ENCODE measurements at regions not wholly inside any gene's neighbourhood (a gene's known extent, or its start where the extent isn't known, plus 50 kb on each side); places are given as distances from the start of the nearest gene placed in this dataset.

- Histone ChIP-seq H3K27me3 (no peaks in the 10 kb centered on the region), H3K27ac (no peak overlapping the region), H3K9me3 (no peaks in the 10 kb centered on the region), H3K4me3 (no peak overlapping the region), H3K4me1 (no peaks in the 10 kb centered on the region), H3K36me3 (no peaks in the 10 kb centered on the region)
- intact Hi-C loops (cut with DNase I; ENCODE audit: low total_unique reads): no loop called here
- in situ Hi-C loops (cut with MboI; ENCODE audit: low sequenced_read_pairs in 4 of 4): no loop called here
- no peak for TF ChIP-seq CTCF (IDR thresholded peaks at IDR 0.05 in 4 of 5, conservative IDR thresholded peaks at IDR 0.05 in 1 of 5)
- no peak for TF ChIP-seq POLR2A (IDR thresholded peaks at IDR 0.05)
- ATAC-seq (no peak), DNase-seq (no peak)
Measured at GRCh38 chr4:114156371-114156770, 176.9 kb upstream of the ARSJ start.

- ATAC-seq: no peak
- no peaks in the 10 kb centered on the region for H3K36me3 ChIP-seq
- no peaks in the 10 kb centered on the region for H3K9me3 ChIP-seq
- in situ Hi-C loops (cut with MboI; ENCODE audit: low sequenced_read_pairs in 4 of 4) (no loop called here), intact Hi-C loops (cut with DNase I; ENCODE audit: low total_unique reads) (no loop called here)
- no peaks in the 10 kb centered on the region for H3K4me1 ChIP-seq
- TF ChIP-seq POLR2A (IDR thresholded peaks at IDR 0.05) (no peak), CTCF (IDR thresholded peaks at IDR 0.05 in 4 of 5, conservative IDR thresholded peaks at IDR 0.05 in 1 of 5) (no peak)
- H3K27ac ChIP-seq: no peak overlapping the region
- H3K4me3 ChIP-seq: no peak overlapping the region
- DNase-seq: no peak
- no peaks in the 10 kb centered on the region for H3K27me3 ChIP-seq
Measured at GRCh38 chr4:114161809-114162208, 182.4 kb upstream of the ARSJ start.

GRCh38 chr4:114163051-114163450, 183.6 kb upstream of the ARSJ start:
- Histone ChIP-seq H3K27ac (no peak overlapping the region), H3K4me3 (no peak overlapping the region), H3K27me3 (no peaks in the 10 kb centered on the region), H3K4me1 (no peaks in the 10 kb centered on the region), H3K9me3 (no peaks in the 10 kb centered on the region), H3K36me3 (no peaks in the 10 kb centered on the region)
- ATAC-seq: no peak
- in situ Hi-C loops (cut with MboI; ENCODE audit: low sequenced_read_pairs in 4 of 4): no loop called here
- intact Hi-C loops (cut with DNase I; ENCODE audit: low total_unique reads): no loop called here
- TF ChIP-seq POLR2A (IDR thresholded peaks at IDR 0.05) (no peak), CTCF (IDR thresholded peaks at IDR 0.05 in 4 of 5, conservative IDR thresholded peaks at IDR 0.05 in 1 of 5) (no peak)
- DNase-seq: no peak

DNA sequence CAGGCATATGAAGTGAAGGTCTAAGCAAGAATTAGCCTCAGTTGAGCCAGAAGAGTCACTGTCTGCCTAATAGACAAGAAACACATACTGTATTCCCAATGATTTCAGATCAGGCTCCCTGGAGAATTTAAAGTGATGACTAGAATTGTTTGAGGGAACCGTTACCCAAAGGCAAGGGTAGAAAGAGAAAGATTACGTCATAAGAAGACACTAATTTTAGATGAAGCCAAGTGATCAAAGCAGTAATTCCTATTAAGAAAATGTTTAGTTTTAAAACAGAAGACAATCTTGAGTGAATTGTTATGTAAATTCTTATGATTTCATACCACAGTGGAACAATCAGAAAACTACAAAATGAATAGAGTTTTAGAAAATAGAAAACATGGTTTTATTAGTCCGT, 194.5 kb upstream of the ARSJ start:
- H3K27ac ChIP-seq: no peak overlapping the region
- DNase-seq: no peak
- H3K27me3 ChIP-seq: no peaks in the 10 kb centered on the region
- no peaks in the 10 kb centered on the region for H3K9me3 ChIP-seq
- TF ChIP-seq POLR2A (IDR thresholded peaks at IDR 0.05): no peak
- TF ChIP-seq CTCF (IDR thresholded peaks at IDR 0.05 in 4 of 5, conservative IDR thresholded peaks at IDR 0.05 in 1 of 5): no peak
- no peaks in the 10 kb centered on the region for H3K4me1 ChIP-seq
- ATAC-seq: no peak
- intact Hi-C loops (cut with DNase I; ENCODE audit: low total_unique reads) (no loop called here), in situ Hi-C loops (cut with MboI; ENCODE audit: low sequenced_read_pairs in 4 of 4) (no loop called here)
- H3K36me3 ChIP-seq: no peaks in the 10 kb centered on the region
- H3K4me3 ChIP-seq: no peak overlapping the region

DNA sequence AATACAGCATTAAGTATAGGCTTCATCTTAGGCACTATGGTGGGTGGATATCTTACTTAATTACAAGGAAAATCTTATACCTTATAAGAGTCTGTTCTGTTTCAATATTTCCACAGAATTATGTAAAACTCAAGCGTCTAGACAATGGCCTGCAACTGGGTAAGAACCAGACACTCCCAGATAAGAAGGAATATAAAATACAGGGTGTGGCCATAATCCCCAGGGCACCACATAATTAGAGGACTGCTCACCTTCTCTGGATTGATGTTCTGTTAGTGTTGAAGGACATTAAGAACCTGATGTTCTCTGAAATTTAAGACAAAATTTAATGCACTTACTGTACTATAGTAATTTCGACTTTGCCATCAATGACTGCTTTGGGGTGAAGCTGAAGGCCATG, 198.2 kb upstream of the ARSJ start:
- TF ChIP-seq POLR2A (IDR thresholded peaks at IDR 0.05): no peak
- H3K4me1 ChIP-seq: no peaks in the 10 kb centered on the region
- H3K27me3 ChIP-seq: no peaks in the 10 kb centered on the region
- no peak overlapping the region for H3K27ac ChIP-seq
- DNase-seq (no peak), ATAC-seq (no peak)
- no peaks in the 10 kb centered on the region for H3K36me3 ChIP-seq
- intact Hi-C loops (cut with DNase I; ENCODE audit: low total_unique reads) (no loop called here), in situ Hi-C loops (cut with MboI; ENCODE audit: low sequenced_read_pairs in 4 of 4) (no loop called here)
- no peaks in the 10 kb centered on the region for H3K9me3 ChIP-seq
- no peak overlapping the region for H3K4me3 ChIP-seq

All from gastrocnemius medialis (tissue), 4 donors.